Transverse colon (tissue), 4 donors: ENCODE measurements at regions not wholly inside any gene's neighbourhood (a gene's known extent, or its start where the extent isn't known, plus 50 kb on each side); places are given as distances from the start of the nearest gene placed in this dataset.

Source experiments
- DNase-seq: peaks from one replicate; pipeline ENCODE4 v3.0.0-alpha.2; 2019
- H3K27ac ChIP-seq, 4 donors: fragments of 200-600 bp; sonication (generic); 2 replicates each; pipeline ENCODE4 v1.5.1; 2016 to 2018; ENCODE audit warnings: inconsistent platforms in 4 of 4
- H3K27me3 ChIP-seq: fragments of 200-600 bp; sonication (generic); 2 replicates; pipeline ENCODE4 v1.5.1; 2017; ENCODE audit warnings: inconsistent platforms
- H3K36me3 ChIP-seq, 4 donors: fragments of 200-600 bp; sonication (generic); 2 replicates each; pipeline ENCODE4 v1.5.1; 2017 to 2019; ENCODE audit warnings: inconsistent platforms in 4 of 4
- H3K4me1 ChIP-seq, 4 donors: fragments of 200-600 bp; sonication (generic); 2 replicates each; pipeline ENCODE4 v1.5.1; 2017 to 2020; ENCODE audit warnings: inconsistent platforms in 4 of 4
- H3K4me3 ChIP-seq, 4 donors: fragments of 200-600 bp; sonication (generic); 1 replicate in 1 of 4; 2 replicates in 3 of 4; pipeline versions ENCODE4 v1.5.1 to v1.6.1; 2017 to 2019; ENCODE audit warnings: inconsistent platforms in 4 of 4
- H3K9me3 ChIP-seq, 2 donors: fragments of 200-600 bp; sonication (generic); 2 replicates each; pipeline ENCODE4 v1.5.1; 2017 to 2019; ENCODE audit warnings: inconsistent platforms in 2 of 2
- EP300 ChIP-seq: sonication (generic); formaldehyde crosslinking; IDR thresholded peaks from one replicate; pipeline ENCODE4 v1.6.1; 2017; ENCODE audit warnings: antibody characterized with exemption, low read depth
- POLR2A ChIP-seq: fragments of 450-650 bp; IDR thresholded peaks from one replicate; pipeline ENCODE4 v1.6.1; 2016; ENCODE audit warnings: antibody characterized with exemption, mild to moderate bottlenecking, moderate library complexity
- POLR2AphosphoS5 ChIP-seq, 3 donors: sonication (generic); formaldehyde crosslinking; IDR thresholded peaks; one replicate each; pipeline ENCODE4 v1.6.1; 2016; ENCODE audit warnings: antibody characterized with exemption in 3 of 3
- WGBS, 2 donors: methylation state at CpG; one replicate each; pipeline ENCODE4 v1.1.5; 2018; ENCODE audit warnings: low coverage in 1 of 2; 5-methylcytosine and 5-hydroxymethylcytosine counted together
- in situ Hi-C, 4 donors: fragments of 200-750 bp; cut with MboI; loops; one replicate each; pipeline versions ENCODE4 v1.15.0 to v1.15.1; 2017; ENCODE audit warnings: low sequenced_read_pairs in 3 of 4, low pct_ligation_motif_present in 1 of 4, low pct_unique_long_range_greater_than_20kb in 1 of 4
- intact Hi-C: fragments of 100-400 bp; cut with DNase I; formaldehyde crosslinking; loops from one replicate; pipeline ENCODE4 v1.15.1; 2023; ENCODE audit warnings: low total_unique reads
- TF ChIP-seq, protein P1 (sequence below), 5 experiments: fragments of 200-600 bp in 3 of 5; fragments of 450-650 bp in 2 of 5; sonication (generic) in 3 of 5; IDR thresholded peaks; 1 replicate in 2 of 5; 2 replicates in 3 of 5; pipeline ENCODE4 v1.5.1; 2016 to 2017; ENCODE audit warnings: antibody characterized with exemption in 5 of 5, inconsistent platforms in 3 of 5, mild to moderate bottlenecking in 2 of 5, moderate library complexity in 1 of 5

DNA sequence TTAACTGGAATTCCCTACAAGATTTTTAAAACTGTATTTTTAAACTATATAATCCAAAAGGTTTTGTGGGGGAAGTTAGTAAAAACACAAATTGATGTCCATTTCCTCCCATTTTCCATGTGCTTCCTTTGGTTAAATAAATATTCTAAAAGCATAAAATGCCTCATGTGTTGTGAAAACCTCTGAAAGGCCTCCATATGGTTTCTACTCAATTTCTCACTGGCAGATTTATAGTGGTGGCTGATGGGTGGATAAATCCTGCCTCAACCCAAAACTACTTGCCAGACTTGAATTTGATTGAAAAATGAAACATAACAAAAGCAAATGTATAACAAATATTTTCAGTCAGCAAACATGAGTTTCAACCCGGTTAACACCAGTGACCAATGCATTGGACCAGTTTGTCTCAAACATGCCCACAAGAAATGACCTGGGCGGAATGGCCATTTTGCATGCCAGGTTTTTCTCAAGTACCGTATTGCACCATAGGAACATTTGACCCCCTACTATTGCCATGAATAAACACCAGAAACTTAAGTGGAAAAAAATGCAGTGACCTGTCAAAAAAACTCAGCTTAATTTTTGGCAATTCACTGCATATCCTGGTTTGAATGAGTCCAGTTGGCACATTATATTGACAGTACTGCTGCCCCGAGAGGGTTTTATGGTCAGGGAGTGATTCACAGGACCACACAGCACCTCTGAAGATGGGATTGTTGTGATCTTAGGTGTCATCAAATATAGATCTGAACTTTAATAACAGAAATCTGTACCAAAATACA lies 454.6 kb upstream of the ANKRD30A start:
- no peak overlapping the region for H3K27ac ChIP-seq
- intact Hi-C loops (no loop called here), in situ Hi-C loops (no loop called here)
- no peak for TF ChIP-seq POLR2AphosphoS5 (IDR thresholded peaks at IDR 0.05)
- no peak for TF ChIP-seq POLR2A
- no peak for TF ChIP-seq EP300
- TF ChIP-seq, protein P1, sequence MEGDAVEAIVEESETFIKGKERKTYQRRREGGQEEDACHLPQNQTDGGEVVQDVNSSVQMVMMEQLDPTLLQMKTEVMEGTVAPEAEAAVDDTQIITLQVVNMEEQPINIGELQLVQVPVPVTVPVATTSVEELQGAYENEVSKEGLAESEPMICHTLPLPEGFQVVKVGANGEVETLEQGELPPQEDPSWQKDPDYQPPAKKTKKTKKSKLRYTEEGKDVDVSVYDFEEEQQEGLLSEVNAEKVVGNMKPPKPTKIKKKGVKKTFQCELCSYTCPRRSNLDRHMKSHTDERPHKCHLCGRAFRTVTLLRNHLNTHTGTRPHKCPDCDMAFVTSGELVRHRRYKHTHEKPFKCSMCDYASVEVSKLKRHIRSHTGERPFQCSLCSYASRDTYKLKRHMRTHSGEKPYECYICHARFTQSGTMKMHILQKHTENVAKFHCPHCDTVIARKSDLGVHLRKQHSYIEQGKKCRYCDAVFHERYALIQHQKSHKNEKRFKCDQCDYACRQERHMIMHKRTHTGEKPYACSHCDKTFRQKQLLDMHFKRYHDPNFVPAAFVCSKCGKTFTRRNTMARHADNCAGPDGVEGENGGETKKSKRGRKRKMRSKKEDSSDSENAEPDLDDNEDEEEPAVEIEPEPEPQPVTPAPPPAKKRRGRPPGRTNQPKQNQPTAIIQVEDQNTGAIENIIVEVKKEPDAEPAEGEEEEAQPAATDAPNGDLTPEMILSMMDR (IDR thresholded peaks at IDR 0.05), result no peak
- no peaks in the 10 kb centered on the region for H3K36me3 ChIP-seq
- no peaks in the 10 kb centered on the region for H3K4me1 ChIP-seq
- WGBS, 2 donors, result 65 to 89% methylated on average over 3 to 4 of the region's 4 CpGs
- H3K4me3 ChIP-seq, result no peak overlapping the region
- no peak for DNase-seq
- H3K27me3 ChIP-seq, result no peaks in the 10 kb centered on the region
- H3K9me3 ChIP-seq, result no peaks in the 10 kb centered on the region

DNA sequence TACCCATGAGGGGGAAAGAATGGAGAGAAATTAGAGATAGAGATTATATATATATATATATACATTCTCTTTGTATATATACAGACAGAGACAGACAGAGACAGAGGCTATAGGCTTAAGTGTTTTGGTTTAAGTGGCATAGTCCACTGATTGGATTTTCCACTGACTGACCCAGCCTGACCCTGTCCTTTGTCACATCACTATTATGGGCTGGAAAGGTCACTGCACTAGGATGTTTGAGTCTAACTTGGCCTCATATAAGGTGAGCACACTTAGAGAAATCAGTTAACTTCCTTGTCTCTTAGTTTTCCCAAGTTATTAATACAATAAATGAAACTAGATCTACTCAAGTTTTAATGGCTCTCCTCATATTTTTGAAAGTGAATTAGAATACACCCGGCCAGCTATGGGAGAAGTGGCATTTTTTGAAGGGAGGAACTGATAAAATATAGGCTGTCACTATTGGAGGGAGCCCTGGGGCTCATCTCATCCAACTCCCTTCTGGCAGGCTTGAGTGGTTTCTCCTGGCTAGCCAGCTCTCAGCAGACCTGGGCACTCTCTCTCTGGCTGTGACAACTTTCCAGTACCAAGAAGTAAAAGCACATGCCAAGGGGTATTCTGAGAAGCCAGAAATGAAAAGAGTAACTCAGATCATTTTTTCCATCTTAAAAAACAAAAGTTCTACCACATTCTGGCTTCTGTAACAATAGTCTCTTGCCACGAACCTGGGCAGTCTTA lies 455.6 kb upstream of the ANKRD30A start:
- Histone ChIP-seq H3K27me3 (no peaks in the 10 kb centered on the region), H3K4me3 (no peak overlapping the region), H3K4me1 (no peaks in the 10 kb centered on the region), H3K27ac (no peak overlapping the region), H3K36me3 (no peaks in the 10 kb centered on the region), H3K9me3 (no peaks in the 10 kb centered on the region)
- DNase-seq, result no peak
- 16 to 17% methylated on average over 2 of the region's 2 CpGs for WGBS, 2 donors
- TF ChIP-seq, protein P1 (IDR thresholded peaks at IDR 0.05), result no peak
- TF ChIP-seq EP300 (no peak), POLR2AphosphoS5 (IDR thresholded peaks at IDR 0.05) (no peak), POLR2A (no peak)
- in situ Hi-C loops, result no loop called here
- intact Hi-C loops, result no loop called here

DNA sequence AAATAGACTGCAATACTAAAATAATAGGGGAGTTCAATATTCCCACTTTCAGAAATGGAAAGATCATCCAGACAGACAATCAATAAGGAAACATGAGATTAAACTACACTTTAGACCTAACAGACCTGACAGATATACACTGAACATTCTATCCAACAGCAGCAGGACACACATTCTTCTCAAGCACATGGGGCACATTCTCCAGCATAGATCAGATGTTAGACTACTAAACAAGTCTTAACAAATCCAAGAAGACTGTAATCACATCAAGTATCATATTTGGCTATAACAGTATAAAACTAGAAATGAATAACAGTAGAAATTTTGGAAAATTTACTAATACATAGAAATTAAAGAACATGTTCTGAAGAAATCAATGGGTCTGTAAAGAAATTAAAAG lies 458.9 kb upstream of the ANKRD30A start:
- Histone ChIP-seq H3K4me1 (no peaks in the 10 kb centered on the region), H3K27ac (no peak overlapping the region), H3K27me3 (no peaks in the 10 kb centered on the region), H3K36me3 (no peaks in the 10 kb centered on the region), H3K9me3 (no peaks in the 10 kb centered on the region), H3K4me3 (no peak overlapping the region)
- in situ Hi-C loops (no loop called here), intact Hi-C loops (no loop called here)
- no peak for TF ChIP-seq EP300
- no peak for TF ChIP-seq POLR2A
- TF ChIP-seq POLR2AphosphoS5 (IDR thresholded peaks at IDR 0.05), result no peak
- TF ChIP-seq, protein P1 (IDR thresholded peaks at IDR 0.05), result no peak
- DNase-seq, result no peak

DNA sequence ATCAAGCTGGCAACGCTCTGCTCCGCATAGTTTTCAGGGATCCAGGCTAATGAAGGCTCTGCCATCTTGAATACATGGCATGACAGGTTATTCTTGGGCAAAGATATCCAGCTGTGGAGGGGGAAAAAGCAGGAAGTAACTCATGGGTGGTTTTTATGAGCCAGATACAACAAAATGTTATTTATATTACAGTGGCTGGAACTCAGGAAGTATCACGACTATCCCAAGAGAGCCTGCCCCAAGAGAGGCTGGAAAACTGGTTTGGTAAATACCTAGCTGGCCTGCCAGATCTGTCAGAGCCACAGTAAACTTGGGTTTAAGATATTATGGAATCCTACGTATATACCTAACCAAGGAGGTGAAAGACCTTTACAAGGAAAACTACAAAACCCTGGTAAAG lies 462.8 kb upstream of the ANKRD30A start:
- no peak for DNase-seq
- intact Hi-C loops (no loop called here), in situ Hi-C loops (no loop called here)
- TF ChIP-seq EP300 (no peak), POLR2A (no peak), POLR2AphosphoS5 (IDR thresholded peaks at IDR 0.05) (no peak)
- TF ChIP-seq, protein P1 (IDR thresholded peaks at IDR 0.05), result no peak
- no peaks in the 10 kb centered on the region for H3K36me3 ChIP-seq
- H3K4me3 ChIP-seq, result no peak overlapping the region
- no peaks in the 10 kb centered on the region for H3K9me3 ChIP-seq
- H3K27ac ChIP-seq, result no peak overlapping the region
- no peaks in the 10 kb centered on the region for H3K27me3 ChIP-seq
- 73% methylated on average over 4 of the region's 4 CpGs; no CpG with 5 or more reads in 1 of the 2 donors for WGBS, 2 donors
- no peaks in the 10 kb centered on the region for H3K4me1 ChIP-seq
